ENCODE measurements at regions not wholly inside any gene's neighbourhood (a gene's known extent, or its start where the extent isn't known, plus 50 kb on each side); places are given as distances from the start of the nearest gene placed in this dataset.

DNA sequence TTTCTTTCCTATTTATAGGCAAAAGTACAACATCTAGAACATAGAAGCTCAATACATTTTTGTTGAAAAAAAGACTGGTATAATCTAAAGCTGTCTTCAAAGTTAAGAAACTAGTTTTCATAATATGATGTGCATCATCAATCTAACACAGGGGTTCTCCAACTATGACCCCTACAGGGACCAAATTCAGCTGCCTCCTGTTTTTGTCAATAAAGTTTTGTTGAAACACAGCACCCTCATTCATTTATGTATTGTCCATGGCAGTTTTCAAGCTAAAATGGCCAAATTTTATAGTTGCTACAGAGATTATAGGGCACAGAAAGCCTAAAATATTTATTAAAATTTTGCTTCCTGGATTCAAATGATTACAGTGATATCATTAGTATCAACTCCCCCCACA, 452.9 kb downstream of the CCER1 start:
- TF ChIP-seq, protein P1, sequence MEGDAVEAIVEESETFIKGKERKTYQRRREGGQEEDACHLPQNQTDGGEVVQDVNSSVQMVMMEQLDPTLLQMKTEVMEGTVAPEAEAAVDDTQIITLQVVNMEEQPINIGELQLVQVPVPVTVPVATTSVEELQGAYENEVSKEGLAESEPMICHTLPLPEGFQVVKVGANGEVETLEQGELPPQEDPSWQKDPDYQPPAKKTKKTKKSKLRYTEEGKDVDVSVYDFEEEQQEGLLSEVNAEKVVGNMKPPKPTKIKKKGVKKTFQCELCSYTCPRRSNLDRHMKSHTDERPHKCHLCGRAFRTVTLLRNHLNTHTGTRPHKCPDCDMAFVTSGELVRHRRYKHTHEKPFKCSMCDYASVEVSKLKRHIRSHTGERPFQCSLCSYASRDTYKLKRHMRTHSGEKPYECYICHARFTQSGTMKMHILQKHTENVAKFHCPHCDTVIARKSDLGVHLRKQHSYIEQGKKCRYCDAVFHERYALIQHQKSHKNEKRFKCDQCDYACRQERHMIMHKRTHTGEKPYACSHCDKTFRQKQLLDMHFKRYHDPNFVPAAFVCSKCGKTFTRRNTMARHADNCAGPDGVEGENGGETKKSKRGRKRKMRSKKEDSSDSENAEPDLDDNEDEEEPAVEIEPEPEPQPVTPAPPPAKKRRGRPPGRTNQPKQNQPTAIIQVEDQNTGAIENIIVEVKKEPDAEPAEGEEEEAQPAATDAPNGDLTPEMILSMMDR (IDR thresholded peaks at IDR 0.05; ENCODE audit: poor library complexity, severe bottlenecking) = no peak
- TF ChIP-seq EP300 (conservative IDR thresholded peaks at IDR 0.05; ENCODE audit: poor library complexity, severe bottlenecking) (no peak), TAF1 (IDR thresholded peaks at IDR 0.05; ENCODE audit: low read depth) (no peak), EZH2 (IDR thresholded peaks at IDR 0.05; ENCODE audit: borderline replicate concordance, insufficient read depth, low read length, poor library complexity, severe bottlenecking) (no peak), MXI1 (conservative IDR thresholded peaks at IDR 0.05; ENCODE audit: poor library complexity, severe bottlenecking) (no peak), POLR2AphosphoS5 (IDR thresholded peaks at IDR 0.05) (no peak), RAD21 (conservative IDR thresholded peaks at IDR 0.05) (no peak), SMC3 (conservative IDR thresholded peaks at IDR 0.05; ENCODE audit: poor library complexity) (no peak)
- TF ChIP-seq, protein P2, sequence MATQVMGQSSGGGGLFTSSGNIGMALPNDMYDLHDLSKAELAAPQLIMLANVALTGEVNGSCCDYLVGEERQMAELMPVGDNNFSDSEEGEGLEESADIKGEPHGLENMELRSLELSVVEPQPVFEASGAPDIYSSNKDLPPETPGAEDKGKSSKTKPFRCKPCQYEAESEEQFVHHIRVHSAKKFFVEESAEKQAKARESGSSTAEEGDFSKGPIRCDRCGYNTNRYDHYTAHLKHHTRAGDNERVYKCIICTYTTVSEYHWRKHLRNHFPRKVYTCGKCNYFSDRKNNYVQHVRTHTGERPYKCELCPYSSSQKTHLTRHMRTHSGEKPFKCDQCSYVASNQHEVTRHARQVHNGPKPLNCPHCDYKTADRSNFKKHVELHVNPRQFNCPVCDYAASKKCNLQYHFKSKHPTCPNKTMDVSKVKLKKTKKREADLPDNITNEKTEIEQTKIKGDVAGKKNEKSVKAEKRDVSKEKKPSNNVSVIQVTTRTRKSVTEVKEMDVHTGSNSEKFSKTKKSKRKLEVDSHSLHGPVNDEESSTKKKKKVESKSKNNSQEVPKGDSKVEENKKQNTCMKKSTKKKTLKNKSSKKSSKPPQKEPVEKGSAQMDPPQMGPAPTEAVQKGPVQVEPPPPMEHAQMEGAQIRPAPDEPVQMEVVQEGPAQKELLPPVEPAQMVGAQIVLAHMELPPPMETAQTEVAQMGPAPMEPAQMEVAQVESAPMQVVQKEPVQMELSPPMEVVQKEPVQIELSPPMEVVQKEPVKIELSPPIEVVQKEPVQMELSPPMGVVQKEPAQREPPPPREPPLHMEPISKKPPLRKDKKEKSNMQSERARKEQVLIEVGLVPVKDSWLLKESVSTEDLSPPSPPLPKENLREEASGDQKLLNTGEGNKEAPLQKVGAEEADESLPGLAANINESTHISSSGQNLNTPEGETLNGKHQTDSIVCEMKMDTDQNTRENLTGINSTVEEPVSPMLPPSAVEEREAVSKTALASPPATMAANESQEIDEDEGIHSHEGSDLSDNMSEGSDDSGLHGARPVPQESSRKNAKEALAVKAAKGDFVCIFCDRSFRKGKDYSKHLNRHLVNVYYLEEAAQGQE (IDR thresholded peaks at IDR 0.05; ENCODE audit: borderline replicate concordance) = no peak

Data from neural cell (in vitro differentiated cells).